ENCODE measurements at regions not wholly inside any gene's neighbourhood (a gene's known extent, or its start where the extent isn't known, plus 50 kb on each side); places are given as distances from the start of the nearest gene placed in this dataset.

GRCh38 chr18:78128004-78128403 is 851.6 kb upstream of the SALL3 start:
- DNase-seq, result no peak

- no peak for DNase-seq
These were observed 850.4 kb upstream of the SALL3 start for GRCh38 chr18:78129260-78129659.

DNA sequence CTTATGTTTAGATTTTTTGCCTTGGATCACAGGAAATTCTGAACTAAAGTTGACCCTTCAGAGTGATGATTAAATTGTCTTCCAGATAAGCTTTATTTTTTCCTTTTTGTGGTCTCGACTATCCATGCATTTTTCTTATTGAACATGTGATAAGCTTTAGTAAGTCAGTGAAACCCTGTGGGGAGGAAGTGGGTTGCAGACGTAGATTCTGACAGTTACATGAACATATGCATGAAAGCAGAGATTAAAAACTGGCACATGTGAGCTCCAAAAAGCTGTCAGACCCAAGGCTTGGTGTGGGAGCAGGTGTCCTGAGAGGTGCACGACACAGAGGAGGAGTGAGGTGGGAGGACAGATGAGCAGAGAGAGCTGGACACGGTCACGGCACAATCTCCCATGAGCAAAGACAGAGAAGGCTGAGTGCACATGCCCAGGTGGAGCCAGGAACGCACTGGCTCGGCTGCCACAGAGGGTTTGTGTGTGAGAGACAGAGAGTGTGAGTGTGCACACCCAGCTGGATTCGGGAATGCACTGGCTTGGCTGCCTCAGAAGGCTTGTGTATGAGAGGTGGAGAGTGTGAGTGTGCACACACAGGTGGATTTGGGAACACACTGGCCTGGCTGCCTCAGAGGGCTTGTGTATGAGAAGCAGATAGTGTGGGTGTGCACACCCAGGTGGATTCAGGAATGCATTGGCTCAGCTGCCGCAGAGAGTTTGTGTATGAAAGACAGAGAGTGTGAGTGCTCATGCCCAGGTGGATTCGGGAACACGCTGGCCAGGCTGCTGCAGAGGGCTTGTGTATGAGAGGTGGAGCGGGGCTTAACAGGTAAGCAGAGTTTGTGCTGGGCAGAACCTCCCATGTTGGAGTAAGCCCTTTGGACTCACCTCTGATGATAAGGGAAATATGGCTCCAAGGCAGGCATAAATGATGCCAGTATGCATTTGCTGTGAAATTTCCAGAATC is 849.1 kb upstream of the SALL3 start:
- DNase-seq, result no peak

GRCh38 chr18:78133729-78134128 is 845.9 kb upstream of the SALL3 start:
- DNase-seq, result no peak

DNA sequence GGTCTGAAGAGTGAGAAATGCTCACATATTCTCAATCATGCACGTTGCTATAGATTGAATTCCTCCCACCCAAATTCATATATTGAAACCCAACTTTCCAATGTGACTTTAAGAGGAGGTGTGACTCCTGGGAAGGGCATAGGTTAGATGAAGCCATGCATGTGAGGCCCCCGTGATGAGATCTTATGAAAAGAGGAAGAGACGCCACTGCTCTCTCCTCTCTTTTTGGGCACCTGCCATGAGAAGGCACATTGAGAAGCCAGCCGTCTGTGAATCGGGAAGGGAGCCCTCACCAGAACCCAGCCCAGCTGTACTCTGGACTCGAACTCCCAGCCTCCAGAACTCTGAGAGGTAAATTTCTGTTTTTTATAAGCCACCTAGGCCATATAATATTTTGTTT is 842.6 kb upstream of the SALL3 start:
- DNase-seq, result no peak

GRCh38 chr18:78138983-78139496 is 840.6 kb upstream of the SALL3 start:
- no peak for DNase-seq

DNA sequence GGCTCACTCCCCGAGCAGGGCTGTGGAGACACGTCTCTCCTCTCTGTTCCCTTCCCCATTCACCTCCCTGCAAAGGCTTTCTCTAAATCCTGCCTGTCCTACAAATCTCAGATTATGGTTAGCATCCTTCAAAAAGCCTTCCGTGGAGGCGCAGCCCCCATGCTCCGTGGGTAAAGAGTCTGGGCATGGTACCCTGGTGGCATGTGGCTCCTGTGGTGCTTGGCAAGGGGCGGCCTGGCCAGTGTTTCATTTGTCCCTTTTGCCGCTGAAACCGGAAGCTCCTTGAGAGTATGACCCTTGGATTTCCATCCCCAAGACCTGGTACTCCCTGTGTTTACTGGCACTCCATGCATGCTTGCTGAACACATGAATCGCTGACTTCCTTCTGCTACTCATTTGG is 839.3 kb upstream of the SALL3 start:
- no peak for DNase-seq

GRCh38 chr18:78144669-78145068 is 834.9 kb upstream of the SALL3 start:
- DNase-seq, result no peak

DNA sequence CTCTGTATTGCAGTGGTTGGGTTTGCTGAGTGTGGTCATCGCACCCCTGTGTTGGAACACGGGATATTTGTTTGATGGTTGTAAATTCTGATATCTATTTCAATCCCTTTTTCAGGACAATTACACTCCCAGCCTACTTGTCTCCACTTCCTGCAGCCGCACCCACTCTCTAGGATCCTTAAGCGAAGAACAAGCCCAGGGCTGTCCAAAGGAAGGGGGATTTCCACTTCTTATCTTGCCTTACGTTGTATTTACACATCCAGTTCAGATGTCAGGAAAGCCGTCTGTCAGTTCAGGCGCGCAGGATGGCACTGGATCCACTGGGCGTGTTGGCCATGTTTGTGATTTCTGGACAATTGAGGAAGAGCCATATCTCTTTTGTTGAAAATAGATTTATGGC is 834.5 kb upstream of the SALL3 start:
- no peak for DNase-seq

- no peak for DNase-seq
These were observed 833.2 kb upstream of the SALL3 start for GRCh38 chr18:78146136-78147085.

- DNase-seq, result no peak
These were observed 829.0 kb upstream of the SALL3 start for GRCh38 chr18:78150590-78150989.

DNA sequence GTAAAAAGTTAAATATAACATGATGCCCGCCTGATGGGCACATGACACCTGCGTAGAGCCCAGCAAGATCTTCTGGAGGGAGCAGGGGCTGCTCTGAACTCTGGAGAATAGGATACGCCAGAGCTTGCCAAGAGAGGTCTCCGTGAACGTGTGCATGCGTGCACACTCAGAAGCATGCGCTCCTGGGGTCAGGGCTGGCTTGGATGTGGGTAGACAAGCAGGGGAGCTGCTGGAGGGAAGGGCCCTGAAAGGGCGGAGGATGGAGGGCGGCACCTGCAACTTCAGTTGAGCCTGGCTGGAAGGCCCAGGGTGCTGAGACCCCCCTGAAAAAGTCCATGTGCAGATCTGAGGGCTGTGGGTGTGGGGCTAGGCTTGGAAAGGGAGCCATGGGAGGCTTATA is 828.4 kb upstream of the SALL3 start:
- DNase-seq, result no peak

DNA sequence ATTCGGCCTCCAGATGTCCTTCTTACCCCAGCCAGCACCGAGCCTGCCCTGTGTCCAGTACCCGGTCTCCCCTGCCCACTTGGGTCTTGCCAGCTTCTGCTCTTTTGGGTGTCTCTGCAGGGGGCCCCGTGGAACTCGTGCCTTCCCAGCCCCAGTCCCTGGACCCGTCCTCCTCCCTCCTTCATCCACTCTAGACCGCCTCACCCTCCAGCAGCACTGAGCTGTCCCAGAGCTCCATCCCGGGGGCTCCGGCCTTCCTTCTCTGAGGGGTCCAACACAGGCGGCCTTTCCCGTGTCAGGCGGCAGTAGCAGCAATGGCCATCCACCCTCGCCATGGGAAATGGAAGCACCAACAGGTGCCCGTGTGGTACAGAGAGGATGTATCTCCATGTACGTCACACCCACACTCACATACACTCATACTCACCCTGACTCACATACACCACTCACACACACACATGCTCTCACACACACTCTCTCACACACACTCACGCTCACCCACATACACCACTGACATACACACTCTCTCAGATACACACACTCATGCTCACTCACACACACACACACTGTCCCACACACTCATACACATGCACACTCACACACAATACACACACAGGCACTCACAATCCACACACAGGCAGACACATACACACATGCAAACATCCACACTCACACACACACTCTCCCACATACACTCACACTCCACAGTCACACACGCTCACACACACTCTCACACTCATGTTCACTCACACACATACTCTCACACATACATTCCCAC is 827.5 kb upstream of the SALL3 start:
- DNase-seq, result no peak

DNA sequence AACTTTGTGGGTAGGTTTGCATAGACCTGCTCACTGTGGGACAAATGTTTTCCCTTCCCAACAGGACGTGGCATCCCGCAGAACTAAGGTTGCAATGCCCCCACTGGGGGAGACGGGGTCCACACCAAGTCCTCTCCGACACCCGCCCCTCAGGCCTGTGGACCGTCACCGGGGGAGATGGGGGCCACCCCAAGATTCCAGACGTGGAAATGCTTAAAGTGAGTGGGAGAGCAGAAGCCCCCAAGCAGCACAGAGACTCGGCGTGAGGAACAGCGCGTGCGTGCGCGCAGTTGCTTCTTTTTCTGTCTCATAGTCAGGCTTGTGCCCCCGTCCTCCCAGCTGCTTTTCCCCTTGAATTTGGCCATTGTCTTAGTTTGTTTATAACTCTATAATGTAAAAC is 826.3 kb upstream of the SALL3 start:
- no peak for DNase-seq

DNA sequence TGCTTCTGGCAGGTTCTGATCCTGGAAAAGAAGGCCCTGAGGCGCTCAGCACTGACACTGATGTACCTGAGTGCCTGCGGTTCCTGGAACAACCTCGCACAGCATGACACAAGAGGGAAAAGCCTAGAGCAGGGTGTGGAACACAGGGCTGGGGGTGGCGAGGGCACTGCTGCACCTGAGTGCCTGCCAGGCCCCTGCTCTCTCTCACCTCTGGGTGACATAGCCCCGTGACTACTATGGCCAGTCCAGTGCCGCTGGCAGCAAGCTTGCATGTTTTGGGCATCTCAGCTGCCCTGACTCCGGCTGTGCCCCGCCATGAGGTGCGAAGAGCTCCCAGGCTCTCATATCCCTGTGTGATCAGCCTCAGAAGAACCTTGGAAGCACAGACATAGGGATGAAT is 825.2 kb upstream of the SALL3 start:
- no peak for DNase-seq

DNA sequence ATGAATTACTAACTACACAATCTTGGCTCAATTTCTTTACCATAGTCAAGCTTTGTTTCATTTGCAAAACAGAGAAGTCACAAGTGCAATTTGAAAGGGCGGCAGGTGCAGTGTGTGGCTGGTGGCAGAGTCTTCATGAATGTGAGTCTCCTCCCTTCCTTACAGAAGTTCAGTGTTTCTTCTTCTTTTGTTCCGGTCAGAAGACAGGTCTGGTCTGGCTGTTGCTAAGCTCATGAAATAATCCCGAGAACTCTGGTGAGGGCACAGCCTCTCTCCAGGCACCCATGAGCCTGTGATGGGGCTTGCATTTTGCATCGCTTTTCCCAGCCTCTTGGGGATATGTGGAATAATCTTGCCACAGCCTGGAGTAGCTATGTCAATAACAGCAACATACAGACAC is 824.8 kb upstream of the SALL3 start:
- no peak for DNase-seq

GRCh38 chr18:78156466-78156865 is 823.2 kb upstream of the SALL3 start:
- DNase-seq, result no peak

DNA sequence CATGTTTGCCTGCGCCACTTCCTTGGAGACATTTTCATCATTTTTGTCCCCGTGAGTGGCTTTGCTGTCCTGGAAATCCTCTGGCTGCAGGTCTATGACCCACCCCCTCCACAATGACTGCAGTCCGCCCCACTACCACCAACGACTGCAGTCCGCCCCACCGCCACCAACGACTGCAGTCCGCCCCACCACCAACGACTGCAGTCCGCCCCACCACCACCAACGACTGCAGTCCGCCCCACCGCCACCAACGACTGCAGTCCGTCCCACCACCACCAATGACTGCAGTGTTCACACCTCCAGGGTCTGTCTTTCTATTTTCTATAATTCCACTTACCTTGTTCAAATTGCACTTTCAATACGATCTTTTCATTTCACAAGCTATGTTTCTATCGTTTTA is 820.7 kb upstream of the SALL3 start:
- no peak for DNase-seq

GRCh38 chr18:78159397-78159796 is 820.2 kb upstream of the SALL3 start:
- DNase-seq, result no peak

- no peak for DNase-seq
These were observed 818.5 kb upstream of the SALL3 start for GRCh38 chr18:78160961-78161656.

GRCh38 chr18:78165525-78165924 is 814.1 kb upstream of the SALL3 start:
- DNase-seq, result no peak

DNA sequence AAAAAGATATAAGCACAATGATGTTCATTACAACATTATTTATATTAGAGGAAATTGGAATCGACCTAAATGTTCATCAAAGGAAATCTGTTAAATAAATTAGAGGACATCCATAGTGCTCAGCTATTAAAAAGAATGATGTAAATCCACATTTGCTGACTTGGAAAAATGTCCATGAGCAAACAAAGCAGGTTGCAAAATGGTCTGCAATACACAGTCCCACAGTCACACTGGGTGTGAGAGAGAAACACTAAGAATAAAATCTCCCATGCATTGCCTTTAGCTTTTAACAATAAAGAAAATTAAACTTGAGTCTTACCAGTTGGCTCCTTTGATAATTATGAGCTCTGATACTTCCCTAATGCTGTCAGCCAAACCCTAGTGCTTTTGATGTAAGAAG is 811.1 kb upstream of the SALL3 start:
- no peak for DNase-seq
